ENCODE measurements at regions not wholly inside any gene's neighbourhood (a gene's known extent, or its start where the extent isn't known, plus 50 kb on each side); places are given as distances from the start of the nearest gene placed in this dataset.

- TF ChIP-seq CTCF (IDR thresholded peaks at IDR 0.05; ENCODE audit: poor library complexity) (no peak), EZH2 (IDR thresholded peaks at IDR 0.05; ENCODE audit: borderline replicate concordance) (no peak)
Measured at GRCh38 chr20:37590938-37591490, 63.3 kb upstream of the BLCAP start.
